Psoas muscle (tissue), 7 donors: ENCODE measurements at regions not wholly inside any gene's neighbourhood (a gene's known extent, or its start where the extent isn't known, plus 50 kb on each side); places are given as distances from the start of the nearest gene placed in this dataset.

Experiments
- ATAC-seq, 4 donors: fragments of 200-7000 bp; cut with Tn5 transposase; one replicate each; pipeline ENCODE4 v1.9.1; 2020; ENCODE audit warnings: moderate library complexity in 3 of 4, mild to moderate bottlenecking in 2 of 4
- DNase-seq, 2 donors: peaks; one replicate each; pipeline ENCODE4 v3.0.0-alpha.2; 2020
- H3K27ac ChIP-seq: fragments of 200-600 bp; one replicate; pipeline ENCODE4 v1.8.0; 2022
- H3K27me3 ChIP-seq, 3 donors: fragments of 200-600 bp in 1 of 3; one replicate each; pipeline versions ENCODE4 v1.6.1 to v1.8.0; 2013 to 2022; ENCODE audit warnings: low read length in 2 of 3, mild to moderate bottlenecking in 2 of 3, moderate library complexity in 1 of 3; ENCODE audit not compliant: insufficient read depth in 3 of 3
- H3K36me3 ChIP-seq, 2 donors: fragments of 200-600 bp in 1 of 2; one replicate each; pipeline versions ENCODE4 v1.6.1 to v1.8.0; 2013 to 2022; ENCODE audit warnings: low read depth in 1 of 2, mild to moderate bottlenecking in 1 of 2, moderate library complexity in 1 of 2; ENCODE audit not compliant: insufficient read depth in 1 of 2
- H3K4me1 ChIP-seq: fragments of 200-600 bp; one replicate; pipeline ENCODE4 v1.8.0; 2022
- H3K4me3 ChIP-seq: fragments of 200-600 bp; one replicate; pipeline ENCODE4 v1.8.0; 2022; ENCODE audit warnings: mild to moderate bottlenecking
- H3K9me3 ChIP-seq: fragments of 200-600 bp; one replicate; pipeline ENCODE4 v1.8.0; 2022
- WGBS, 3 donors: extraction: QIAGEN DNeasy Blood & Tissue Kit; methylation state at CpG; one replicate each; pipeline versions ENCODE4 v1.1.6 to v1.1.7; 2013; 5-methylcytosine and 5-hydroxymethylcytosine counted together
- intact Hi-C, 2 donors: fragments of 100-400 bp; cut with DNase I; formaldehyde crosslinking; loops; one replicate each; pipeline versions ENCODE4 v1.11.0 to v1.14.2; 2022
- TF ChIP-seq, protein P1 (sequence below): fragments of 200-600 bp; IDR thresholded peaks from one replicate; pipeline ENCODE4 v1.8.0; 2022; ENCODE audit warnings: antibody characterized with exemption
- donor health status: healthy with polysubstance abuse.
- donor health status: DM: no; HTN: no; CAD: no; lungs with moderate emphysema.
- donor health status: Bipolar disorder and iron deficiency.
- donor health status: healthy.
- donor health status: DM: yes; HTN: yes; CAD: no.
- donor health status: DM: no; HTN: no; CAD: no.
- donor health status: DM: yes; HTN: yes; CAD: no.

DNA sequence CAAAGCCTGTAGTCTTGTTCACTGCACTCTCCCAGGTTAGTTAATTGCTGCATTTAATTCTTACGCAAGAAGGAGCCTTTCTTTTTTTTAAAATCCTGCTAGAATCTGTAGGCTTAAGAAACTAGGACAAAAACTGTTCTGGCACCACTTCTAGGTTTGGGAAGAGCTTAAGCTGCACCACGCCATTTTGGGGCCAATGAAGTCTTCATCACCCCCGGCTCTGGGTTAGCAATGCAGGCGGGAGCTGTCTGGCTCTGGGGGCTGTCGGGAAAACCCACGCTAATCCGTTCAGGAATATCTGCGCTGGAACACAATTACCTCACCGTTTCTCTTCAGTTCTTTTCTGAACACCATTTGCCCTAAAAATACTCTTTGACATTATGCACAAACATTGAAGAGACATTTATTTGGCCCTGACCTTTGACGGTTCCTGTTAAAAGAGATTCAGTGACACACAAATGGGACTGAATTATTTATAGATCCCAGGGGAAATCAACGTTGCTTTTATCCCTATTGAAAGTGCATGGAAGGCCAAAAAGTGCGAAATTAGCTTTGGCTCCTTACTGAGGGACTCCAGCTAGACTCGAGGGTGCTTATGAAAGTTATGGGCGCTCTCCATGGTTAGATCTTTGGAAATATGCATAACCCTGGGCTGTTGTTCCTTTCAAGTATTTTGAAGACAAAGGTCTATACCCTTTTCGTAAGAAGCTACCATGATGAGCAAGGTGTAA is 249.2 kb downstream of the HAPSTR1 start:
- intact Hi-C loops, result no loop called here
- no peak for ATAC-seq

DNA sequence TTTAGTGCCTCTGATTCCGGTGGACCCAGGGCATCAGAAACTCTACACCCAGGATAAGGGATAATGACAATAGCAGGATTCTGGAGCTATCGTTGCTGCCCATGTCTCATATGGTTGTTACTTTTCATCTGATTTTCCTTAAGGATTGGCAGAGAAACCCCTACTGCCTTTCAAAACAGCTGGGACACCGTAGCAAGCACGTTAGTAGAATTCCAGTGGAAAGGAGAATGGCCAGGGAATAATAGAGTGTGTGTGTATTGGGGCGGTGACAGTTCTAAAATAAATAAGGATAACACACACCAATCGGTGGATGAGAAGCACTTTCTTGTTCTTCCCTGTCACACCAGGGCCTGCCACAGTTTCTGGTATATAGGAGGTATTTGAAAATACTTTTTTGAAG is 251.8 kb downstream of the HAPSTR1 start:
- Histone ChIP-seq H3K4me1 (no peaks in the 10 kb centered on the region), H3K27ac (no peak overlapping the region), H3K4me3 (no peak overlapping the region), H3K36me3 (no peaks in the 10 kb centered on the region), H3K27me3 (peaks cover 0 to 6% (median 0%) of the 10 kb centered on the region in 3 donors), H3K9me3 (peaks cover 7% of the 10 kb centered on the region)
- DNase-seq (no peak), ATAC-seq (no peak)
- TF ChIP-seq, protein P1, sequence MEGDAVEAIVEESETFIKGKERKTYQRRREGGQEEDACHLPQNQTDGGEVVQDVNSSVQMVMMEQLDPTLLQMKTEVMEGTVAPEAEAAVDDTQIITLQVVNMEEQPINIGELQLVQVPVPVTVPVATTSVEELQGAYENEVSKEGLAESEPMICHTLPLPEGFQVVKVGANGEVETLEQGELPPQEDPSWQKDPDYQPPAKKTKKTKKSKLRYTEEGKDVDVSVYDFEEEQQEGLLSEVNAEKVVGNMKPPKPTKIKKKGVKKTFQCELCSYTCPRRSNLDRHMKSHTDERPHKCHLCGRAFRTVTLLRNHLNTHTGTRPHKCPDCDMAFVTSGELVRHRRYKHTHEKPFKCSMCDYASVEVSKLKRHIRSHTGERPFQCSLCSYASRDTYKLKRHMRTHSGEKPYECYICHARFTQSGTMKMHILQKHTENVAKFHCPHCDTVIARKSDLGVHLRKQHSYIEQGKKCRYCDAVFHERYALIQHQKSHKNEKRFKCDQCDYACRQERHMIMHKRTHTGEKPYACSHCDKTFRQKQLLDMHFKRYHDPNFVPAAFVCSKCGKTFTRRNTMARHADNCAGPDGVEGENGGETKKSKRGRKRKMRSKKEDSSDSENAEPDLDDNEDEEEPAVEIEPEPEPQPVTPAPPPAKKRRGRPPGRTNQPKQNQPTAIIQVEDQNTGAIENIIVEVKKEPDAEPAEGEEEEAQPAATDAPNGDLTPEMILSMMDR, result no peak
- WGBS, 3 donors, result 27 to 41% (median 31%) methylated on average over 6 of the region's 6 CpGs
- intact Hi-C loops, result no loop called here

More for the DNA sequence above, 249.2 kb downstream of the HAPSTR1 start:
- 25 to 34% (median 26%) methylated on average over 15 of the region's 15 CpGs for WGBS, 3 donors
- TF ChIP-seq, protein P1, result no peak
- no peak for DNase-seq
- H3K4me1 ChIP-seq, result no peaks in the 10 kb centered on the region
- H3K4me3 ChIP-seq, result no peak overlapping the region
- H3K36me3 ChIP-seq, result no peaks in the 10 kb centered on the region
- no peaks in the 10 kb centered on the region for H3K9me3 ChIP-seq
- H3K27ac ChIP-seq, result no peak overlapping the region
- H3K27me3 ChIP-seq, result peaks cover 0 to 6% (median 0%) of the 10 kb centered on the region in 3 donors

DNA sequence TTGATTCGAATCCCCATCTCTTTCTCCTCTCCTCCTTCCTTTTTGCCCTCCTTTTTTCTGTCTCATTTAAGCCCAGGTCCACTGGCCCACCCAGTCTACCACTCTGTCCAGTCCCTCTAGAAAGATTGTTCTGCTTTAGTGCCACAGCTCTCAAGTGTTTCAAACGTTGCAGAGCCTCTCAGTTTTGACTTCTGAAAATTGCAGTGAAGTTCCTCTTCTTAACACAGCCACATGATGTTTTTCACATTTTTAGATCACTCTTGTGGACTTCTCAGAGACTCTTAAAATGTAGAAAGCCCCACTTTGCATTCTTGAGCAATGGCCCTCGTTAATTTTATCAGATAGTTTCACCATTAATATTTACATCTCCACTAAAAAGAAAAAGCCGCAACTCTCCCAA is 253.1 kb downstream of the HAPSTR1 start:
- intact Hi-C loops, result no loop called here

DNA sequence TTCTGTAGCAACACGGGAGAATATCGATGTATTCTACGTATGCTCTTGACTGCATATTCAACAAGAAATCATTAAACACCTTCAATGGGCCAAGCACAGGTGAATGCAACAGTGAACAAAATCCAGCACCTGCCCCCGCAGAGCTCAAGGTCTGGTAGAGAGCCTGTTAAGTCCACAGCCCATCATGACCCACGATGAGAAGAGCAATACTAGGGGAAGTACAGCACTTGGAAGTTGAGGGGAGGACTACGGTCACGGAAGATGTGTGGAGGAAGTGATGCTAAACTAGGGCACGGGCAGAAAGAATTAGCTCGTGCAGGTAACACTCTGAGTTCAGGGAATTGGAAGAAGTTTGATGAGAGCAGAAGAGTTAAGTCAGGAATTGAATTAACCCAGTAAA is 253.6 kb downstream of the HAPSTR1 start:
- TF ChIP-seq, protein P1, result no peak
- no peak overlapping the region for H3K27ac ChIP-seq
- DNase-seq (no peak), ATAC-seq (no peak)
- H3K4me1 ChIP-seq, result no peaks in the 10 kb centered on the region
- H3K36me3 ChIP-seq, result no peaks in the 10 kb centered on the region
- intact Hi-C loops, result no loop called here
- peaks cover 0 to 6% (median 0%) of the 10 kb centered on the region in 3 donors for H3K27me3 ChIP-seq
- H3K9me3 ChIP-seq, result peaks cover 11% of the 10 kb centered on the region
- H3K4me3 ChIP-seq, result no peak overlapping the region
- WGBS, 3 donors, result 76 to 86% (median 78%) methylated on average over 9 of the region's 9 CpGs

More for the DNA sequence above, 253.1 kb downstream of the HAPSTR1 start:
- H3K27me3 ChIP-seq, result peaks cover 0 to 6% (median 0%) of the 10 kb centered on the region in 3 donors
- no peak for DNase-seq
- H3K36me3 ChIP-seq, result no peaks in the 10 kb centered on the region
- ATAC-seq, result no peak
- WGBS, 3 donors, result 60 to 72% (median 61%) methylated on average over 4 of the region's 4 CpGs
- no peaks in the 10 kb centered on the region for H3K4me1 ChIP-seq
- TF ChIP-seq, protein P1, result no peak
- H3K4me3 ChIP-seq, result no peak overlapping the region
- H3K9me3 ChIP-seq, result peaks cover 11% of the 10 kb centered on the region
- H3K27ac ChIP-seq, result no peak overlapping the region

DNA sequence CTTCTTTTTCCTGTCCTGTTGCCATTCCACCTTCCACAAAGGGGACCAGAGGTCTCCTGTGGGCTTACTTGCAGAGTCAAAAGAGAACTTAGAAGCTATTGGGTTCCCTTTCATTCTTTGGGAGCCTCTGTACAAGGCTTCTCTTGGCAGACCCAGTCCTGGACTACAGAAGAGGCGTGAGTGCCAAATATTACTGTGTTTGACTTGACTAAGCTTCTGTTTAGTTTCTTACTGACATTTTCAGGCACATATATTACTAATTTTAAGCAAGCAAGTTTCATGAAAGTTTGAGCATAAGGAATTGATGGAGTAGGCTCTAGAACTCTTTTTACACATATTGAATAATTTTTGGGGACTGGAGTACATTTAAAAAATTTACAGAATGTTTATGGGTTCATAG is 254.4 kb downstream of the HAPSTR1 start:
- peaks cover 0 to 6% (median 0%) of the 10 kb centered on the region in 3 donors for H3K27me3 ChIP-seq
- TF ChIP-seq, protein P1, result no peak
- no peaks in the 10 kb centered on the region for H3K4me1 ChIP-seq
- 66 to 77% (median 68%) methylated on average over 1 of the region's 1 CpG for WGBS, 3 donors
- no peak overlapping the region for H3K4me3 ChIP-seq
- peaks cover 11% of the 10 kb centered on the region for H3K9me3 ChIP-seq
- ATAC-seq (no peak), DNase-seq (no peak)
- intact Hi-C loops, result no loop called here
- no peak overlapping the region for H3K27ac ChIP-seq
- no peaks in the 10 kb centered on the region for H3K36me3 ChIP-seq
